GM12878 (cell line): ENCODE measurements at regions not wholly inside any gene's neighbourhood (a gene's known extent, or its start where the extent isn't known, plus 50 kb on each side); places are given as distances from the start of the nearest gene placed in this dataset.

Source experiments
- ATAC-seq: fragments of 200-7000 bp; cut with Tn5 transposase; 3 replicates; pipeline ENCODE4 v1.9.1; 2020; ENCODE audit warnings: mild to moderate bottlenecking, moderate library complexity
- BruUV-seq: library from RNA; stranded (reverse); fragments of 400-500 nt; replicated peaks from 2 replicates; lab custom pipeline; 2021; lab: Mats Ljungman, UMichigan
- CTCF ChIA-PET: fragments of 300-600 bp; sonication (Branson Sonifier 250); formaldehyde crosslinking; extraction: SDS; loops from one replicate; lab custom pipeline; 2021; ENCODE audit warnings: inconsistent platforms; lab: Yijun Ruan, JAX
- POLR2A ChIA-PET: fragments of 350-600 bp; formaldehyde crosslinking; extraction: SDS; loops from one replicate; lab custom pipeline; 2021; ENCODE audit warnings: inconsistent platforms; lab: Charles Lee
- RAD21 ChIA-PET: fragments of 300-600 bp; sonication (Branson Sonifier 250); formaldehyde crosslinking; loops from one replicate; lab custom pipeline; 2023; ENCODE audit warnings: antibody characterized with exemption; ENCODE audit not compliant: unreplicated experiment; lab: Charles Lee
- SMC1A ChIA-PET: fragments of 300-600 bp; sonication (Branson Sonifier 250); formaldehyde crosslinking; loops from one replicate; lab custom pipeline; 2023; ENCODE audit not compliant: unreplicated experiment, uncharacterized antibody; lab: Charles Lee
- DNase-seq: peaks from one replicate; pipeline ENCODE4 v3.0.0-alpha.2; 2011; ENCODE audit warnings: low read depth, low spot score
- FAIRE-seq: peaks from 3 replicates; lab custom pipeline; 2011; peaks lifted over from hg19 to GRCh38; lab: Jason Lieb, UNC
- H2AFZ ChIP-seq: 2 replicates; pipeline ENCODE4 v1.6.0; 2011; ENCODE audit warnings: low read depth, low read length, control low read depth; ENCODE audit not compliant: control insufficient read depth
- H3K27ac ChIP-seq: 2 replicates; pipeline ENCODE4 v1.5.1; 2011; ENCODE audit warnings: control low read depth; ENCODE audit not compliant: control insufficient read depth, insufficient read depth
- H3K27me3 ChIP-seq, 2 experiments: replicated peaks in 1 of 2; 2 replicates each; pipeline versions ENCODE4 v1.6.0 to v1.6.1; 2011; ENCODE audit warnings: low read length in 1 of 2; ENCODE audit not compliant: control insufficient read depth in 2 of 2, insufficient read depth in 2 of 2
- H3K36me3 ChIP-seq, 2 experiments: 2 replicates each; pipeline ENCODE4 v1.5.1; 2011; ENCODE audit warnings: low read length in 1 of 2; ENCODE audit not compliant: control insufficient read depth in 2 of 2, insufficient read depth in 2 of 2
- H3K4me1 ChIP-seq: 2 replicates; pipeline ENCODE4 v1.6.1; 2011; ENCODE audit warnings: mild to moderate bottlenecking, low read length, moderate library complexity, mixed read lengths; ENCODE audit not compliant: control insufficient read depth, insufficient read depth
- H3K4me2 ChIP-seq: 2 replicates; pipeline ENCODE4 v1.6.0; 2011; ENCODE audit warnings: control low read depth; ENCODE audit not compliant: control insufficient read depth, insufficient read depth
- H3K4me3 ChIP-seq: fragments of 200-600 bp; sonication (generic); 2 replicates; pipeline ENCODE4 v1.5.1; 2016
- H3K79me2 ChIP-seq: 2 replicates; pipeline ENCODE4 v1.6.0; 2011; ENCODE audit warnings: low read length; ENCODE audit not compliant: control insufficient read depth, insufficient read depth
- H3K9ac ChIP-seq: 2 replicates; pipeline ENCODE4 v1.8.0; 2011; ENCODE audit warnings: low read length, control low read depth, mixed read lengths; ENCODE audit not compliant: control insufficient read depth, insufficient read depth
- H3K9me3 ChIP-seq: replicated peaks from 3 replicates; pipeline ENCODE4 v1.5.1; 2011; ENCODE audit warnings: mild to moderate bottlenecking, low read length; ENCODE audit not compliant: control insufficient read depth, insufficient read depth
- H4K20me1 ChIP-seq: 2 replicates; pipeline ENCODE4 v1.6.0; 2011; ENCODE audit not compliant: control insufficient read depth, insufficient read depth
- ATF7 ChIP-seq: fragments of 450-650 bp; IDR thresholded peaks from 2 replicates; pipeline ENCODE4 v1.6.1; 2016; ENCODE audit warnings: low read depth, mild to moderate bottlenecking
- IKZF1 ChIP-seq: fragments of 450-650 bp; conservative IDR thresholded peaks from 2 replicates; pipeline ENCODE4 v1.6.1; 2017; ENCODE audit warnings: antibody characterized with exemption, mild to moderate bottlenecking
- NBN ChIP-seq: fragments of 450-650 bp; IDR thresholded peaks from 2 replicates; pipeline ENCODE4 v1.6.1; 2016
- SIN3A ChIP-seq: IDR thresholded peaks from 2 replicates; pipeline ENCODE4 v1.6.1; 2012; ENCODE audit warnings: low read depth, low read length, improper control_type of control experiment
- SREBF1 ChIP-seq: IDR thresholded peaks from 2 replicates; pipeline ENCODE4 v1.6.1; 2012; ENCODE audit warnings: mild to moderate bottlenecking, low read length
- WGBS: methylation state at CpG from one replicate; pipeline ENCODE4 v1.1.6; 2016; ENCODE audit warnings: low lambda C conversion rate; ENCODE audit not compliant: insufficient replicate concordance, insufficient coverage; ENCODE audit errors: missing lambda C conversion rate; 5-methylcytosine and 5-hydroxymethylcytosine counted together
- in situ Hi-C: fragments of 300-500 bp; cut with MboI; formaldehyde crosslinking; loops from 9 replicates; pipeline ENCODE4 v1.14.3; 2018; ENCODE audit warnings: mixed read lengths
- intact Hi-C: fragments of 100-400 bp; cut with micrococcal nuclease; formaldehyde crosslinking; loops from one replicate; pipeline ENCODE4 v1.14.2; 2022; ENCODE audit not compliant: unreplicated experiment
- TF ChIP-seq, protein P1 (sequence below): IDR thresholded peaks from 2 replicates; pipeline ENCODE4 v1.6.1; 2012; ENCODE audit warnings: improper control_type of control experiment, low read depth, low read length; ENCODE audit not compliant: insufficient replicate concordance

DNA sequence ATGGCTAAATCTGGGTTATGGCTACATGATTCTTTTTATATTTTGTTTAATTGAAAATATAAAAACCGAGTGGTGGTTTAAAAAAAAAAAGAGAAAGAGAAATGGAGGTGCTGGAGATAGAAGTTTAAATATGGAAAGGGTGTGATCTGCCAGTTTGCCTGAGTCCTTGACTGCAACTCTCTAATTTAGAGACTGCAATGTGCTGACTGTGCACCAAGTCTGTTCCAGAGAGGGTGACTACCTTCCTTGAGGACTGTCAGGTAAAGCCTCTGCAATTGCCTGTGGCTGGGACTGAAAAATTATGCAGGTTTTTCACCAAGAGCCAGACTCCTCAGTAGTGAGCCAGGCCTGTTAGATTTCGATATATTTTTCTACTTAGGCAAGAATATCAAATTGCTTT, 1326.3 kb downstream of the BRINP3 start:
- POLR2A ChIA-PET, result no interaction called here
- no peak for DNase-seq
- 0% methylated on average over 2 of the region's 2 CpGs for WGBS
- Histone ChIP-seq H3K9me3 (no peaks in the 10 kb centered on the region), H4K20me1 (no peaks in the 10 kb centered on the region), H3K27me3 (no peaks in the 10 kb centered on the region), H3K4me1 (no peaks in the 10 kb centered on the region), H3K9ac (no peak overlapping the region), H3K79me2 (no peaks in the 10 kb centered on the region), H3K4me3 (no peak overlapping the region), H3K4me2 (no peak overlapping the region), H2AFZ (no peak overlapping the region), H3K36me3 (no peaks in the 10 kb centered on the region), H3K27ac (no peak overlapping the region)
- no peak for FAIRE-seq
- CTCF ChIA-PET, result interaction anchor here (2.1 kb wide), 1 partner anchor 369 kb away, joined by 8 read pairs; no protein-coding TSS in a partner anchor
- intact Hi-C loops, result no loop called here
- RAD21 ChIA-PET, result no interaction called here
- SMC1A ChIA-PET, result no interaction called here
- no TSS peak for BruUV-seq
- no peak for TF ChIP-seq IKZF1
- TF ChIP-seq SIN3A, result no peak
- no peak for TF ChIP-seq SREBF1
- no peak for TF ChIP-seq NBN
- TF ChIP-seq, protein P1, sequence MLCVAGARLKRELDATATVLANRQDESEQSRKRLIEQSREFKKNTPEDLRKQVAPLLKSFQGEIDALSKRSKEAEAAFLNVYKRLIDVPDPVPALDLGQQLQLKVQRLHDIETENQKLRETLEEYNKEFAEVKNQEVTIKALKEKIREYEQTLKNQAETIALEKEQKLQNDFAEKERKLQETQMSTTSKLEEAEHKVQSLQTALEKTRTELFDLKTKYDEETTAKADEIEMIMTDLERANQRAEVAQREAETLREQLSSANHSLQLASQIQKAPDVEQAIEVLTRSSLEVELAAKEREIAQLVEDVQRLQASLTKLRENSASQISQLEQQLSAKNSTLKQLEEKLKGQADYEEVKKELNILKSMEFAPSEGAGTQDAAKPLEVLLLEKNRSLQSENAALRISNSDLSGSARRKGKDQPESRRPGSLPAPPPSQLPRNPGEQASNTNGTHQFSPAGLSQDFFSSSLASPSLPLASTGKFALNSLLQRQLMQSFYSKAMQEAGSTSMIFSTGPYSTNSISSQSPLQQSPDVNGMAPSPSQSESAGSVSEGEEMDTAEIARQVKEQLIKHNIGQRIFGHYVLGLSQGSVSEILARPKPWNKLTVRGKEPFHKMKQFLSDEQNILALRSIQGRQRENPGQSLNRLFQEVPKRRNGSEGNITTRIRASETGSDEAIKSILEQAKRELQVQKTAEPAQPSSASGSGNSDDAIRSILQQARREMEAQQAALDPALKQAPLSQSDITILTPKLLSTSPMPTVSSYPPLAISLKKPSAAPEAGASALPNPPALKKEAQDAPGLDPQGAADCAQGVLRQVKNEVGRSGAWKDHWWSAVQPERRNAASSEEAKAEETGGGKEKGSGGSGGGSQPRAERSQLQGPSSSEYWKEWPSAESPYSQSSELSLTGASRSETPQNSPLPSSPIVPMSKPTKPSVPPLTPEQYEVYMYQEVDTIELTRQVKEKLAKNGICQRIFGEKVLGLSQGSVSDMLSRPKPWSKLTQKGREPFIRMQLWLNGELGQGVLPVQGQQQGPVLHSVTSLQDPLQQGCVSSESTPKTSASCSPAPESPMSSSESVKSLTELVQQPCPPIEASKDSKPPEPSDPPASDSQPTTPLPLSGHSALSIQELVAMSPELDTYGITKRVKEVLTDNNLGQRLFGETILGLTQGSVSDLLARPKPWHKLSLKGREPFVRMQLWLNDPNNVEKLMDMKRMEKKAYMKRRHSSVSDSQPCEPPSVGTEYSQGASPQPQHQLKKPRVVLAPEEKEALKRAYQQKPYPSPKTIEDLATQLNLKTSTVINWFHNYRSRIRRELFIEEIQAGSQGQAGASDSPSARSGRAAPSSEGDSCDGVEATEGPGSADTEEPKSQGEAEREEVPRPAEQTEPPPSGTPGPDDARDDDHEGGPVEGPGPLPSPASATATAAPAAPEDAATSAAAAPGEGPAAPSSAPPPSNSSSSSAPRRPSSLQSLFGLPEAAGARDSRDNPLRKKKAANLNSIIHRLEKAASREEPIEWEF, result no peak
- no peak for TF ChIP-seq ATF7
- in situ Hi-C loops, result no loop called here
- ATAC-seq, result no peak
